ENCODE measurements at regions not wholly inside any gene's neighbourhood (a gene's known extent, or its start where the extent isn't known, plus 50 kb on each side); places are given as distances from the start of the nearest gene placed in this dataset.

DNA sequence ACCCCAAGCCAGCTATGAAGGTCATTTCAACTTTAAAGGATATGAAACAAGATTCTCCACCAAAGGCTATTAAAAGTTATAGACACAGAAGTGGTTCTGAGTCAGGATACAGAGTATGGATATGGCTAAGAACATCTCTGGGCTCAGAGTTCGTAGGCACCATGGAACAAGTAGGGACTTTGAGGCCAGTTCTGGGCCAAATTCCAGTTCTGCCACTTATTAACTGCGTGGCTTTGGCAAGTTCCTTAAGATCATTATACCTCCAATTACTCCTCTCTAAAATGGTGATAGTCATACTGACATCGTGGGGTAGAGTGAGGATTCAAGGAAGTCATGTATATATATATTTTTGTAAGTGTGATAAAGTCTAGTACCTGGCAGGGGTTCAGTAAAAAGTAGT, 105.8 kb upstream of the NFE2L3 start:
- no peak for TF ChIP-seq EZH2 (IDR thresholded peaks at IDR 0.05; ENCODE audit: low read length, unreplicated experiment)
- TF ChIP-seq EZH2phosphoT487 (IDR thresholded peaks at IDR 0.05; ENCODE audit: borderline replicate concordance, low read length): no peak
- TF ChIP-seq, protein P1, sequence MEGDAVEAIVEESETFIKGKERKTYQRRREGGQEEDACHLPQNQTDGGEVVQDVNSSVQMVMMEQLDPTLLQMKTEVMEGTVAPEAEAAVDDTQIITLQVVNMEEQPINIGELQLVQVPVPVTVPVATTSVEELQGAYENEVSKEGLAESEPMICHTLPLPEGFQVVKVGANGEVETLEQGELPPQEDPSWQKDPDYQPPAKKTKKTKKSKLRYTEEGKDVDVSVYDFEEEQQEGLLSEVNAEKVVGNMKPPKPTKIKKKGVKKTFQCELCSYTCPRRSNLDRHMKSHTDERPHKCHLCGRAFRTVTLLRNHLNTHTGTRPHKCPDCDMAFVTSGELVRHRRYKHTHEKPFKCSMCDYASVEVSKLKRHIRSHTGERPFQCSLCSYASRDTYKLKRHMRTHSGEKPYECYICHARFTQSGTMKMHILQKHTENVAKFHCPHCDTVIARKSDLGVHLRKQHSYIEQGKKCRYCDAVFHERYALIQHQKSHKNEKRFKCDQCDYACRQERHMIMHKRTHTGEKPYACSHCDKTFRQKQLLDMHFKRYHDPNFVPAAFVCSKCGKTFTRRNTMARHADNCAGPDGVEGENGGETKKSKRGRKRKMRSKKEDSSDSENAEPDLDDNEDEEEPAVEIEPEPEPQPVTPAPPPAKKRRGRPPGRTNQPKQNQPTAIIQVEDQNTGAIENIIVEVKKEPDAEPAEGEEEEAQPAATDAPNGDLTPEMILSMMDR (conservative IDR thresholded peaks at IDR 0.05; ENCODE audit: low read depth, low read length): no peak

Data from PC-3 (cell line).